ENCODE measurements at regions not wholly inside any gene's neighbourhood (a gene's known extent, or its start where the extent isn't known, plus 50 kb on each side); places are given as distances from the start of the nearest gene placed in this dataset.

GRCh38 chr1:213513006-213513405 is 462.0 kb downstream of the RPS6KC1 start:
- TF ChIP-seq, protein P1, sequence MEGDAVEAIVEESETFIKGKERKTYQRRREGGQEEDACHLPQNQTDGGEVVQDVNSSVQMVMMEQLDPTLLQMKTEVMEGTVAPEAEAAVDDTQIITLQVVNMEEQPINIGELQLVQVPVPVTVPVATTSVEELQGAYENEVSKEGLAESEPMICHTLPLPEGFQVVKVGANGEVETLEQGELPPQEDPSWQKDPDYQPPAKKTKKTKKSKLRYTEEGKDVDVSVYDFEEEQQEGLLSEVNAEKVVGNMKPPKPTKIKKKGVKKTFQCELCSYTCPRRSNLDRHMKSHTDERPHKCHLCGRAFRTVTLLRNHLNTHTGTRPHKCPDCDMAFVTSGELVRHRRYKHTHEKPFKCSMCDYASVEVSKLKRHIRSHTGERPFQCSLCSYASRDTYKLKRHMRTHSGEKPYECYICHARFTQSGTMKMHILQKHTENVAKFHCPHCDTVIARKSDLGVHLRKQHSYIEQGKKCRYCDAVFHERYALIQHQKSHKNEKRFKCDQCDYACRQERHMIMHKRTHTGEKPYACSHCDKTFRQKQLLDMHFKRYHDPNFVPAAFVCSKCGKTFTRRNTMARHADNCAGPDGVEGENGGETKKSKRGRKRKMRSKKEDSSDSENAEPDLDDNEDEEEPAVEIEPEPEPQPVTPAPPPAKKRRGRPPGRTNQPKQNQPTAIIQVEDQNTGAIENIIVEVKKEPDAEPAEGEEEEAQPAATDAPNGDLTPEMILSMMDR (conservative IDR thresholded peaks at IDR 0.05) = no peak
- no peak for TF ChIP-seq ZFX (IDR thresholded peaks at IDR 0.05)
